Superior temporal gyrus (tissue), 1 donor: ENCODE measurements at regions not wholly inside any gene's neighbourhood (a gene's known extent, or its start where the extent isn't known, plus 50 kb on each side); places are given as distances from the start of the nearest gene placed in this dataset.
"Not testable (repeated sequence)": the region's sequence is repeated elsewhere in the genome, so short reads cannot be mapped to it uniquely, and the experiment has no call there.

Experiments used
- DNase-seq: peaks from one replicate; pipeline ENCODE4 v3.0.0-alpha.2; 2016; ENCODE audit errors: extremely low spot score

- no peak for DNase-seq
These were observed 934.4 kb downstream of the HACE1 start for GRCh38 chr6:103925317-103925716.

- DNase-seq: no peak
These were observed 949.7 kb downstream of the HACE1 start for GRCh38 chr6:103910018-103910417.

GRCh38 chr6:103908898-103909297, 950.8 kb downstream of the HACE1 start:
- no peak for DNase-seq

DNA sequence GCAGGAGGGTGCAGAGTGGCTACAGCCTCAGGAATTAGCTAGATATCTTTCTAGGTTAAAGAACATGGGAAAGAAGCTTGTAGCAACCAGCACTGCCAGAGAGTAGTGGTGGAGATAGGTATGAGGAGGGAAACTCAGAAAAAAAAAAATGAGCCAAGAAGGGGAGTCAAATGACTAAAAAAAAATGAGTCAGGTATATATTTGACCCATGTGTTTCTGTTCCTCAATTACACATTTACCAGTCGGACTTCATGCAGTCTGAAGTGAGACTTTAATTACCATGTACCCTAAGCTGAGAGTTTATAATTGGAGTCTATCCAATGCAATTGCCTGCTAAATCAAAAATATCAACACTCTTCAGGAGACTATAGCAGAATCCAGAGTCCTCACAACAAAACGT, 964.6 kb downstream of the HACE1 start:
- DNase-seq: no peak

GRCh38 chr6:103893141-103893581, 966.6 kb downstream of the HACE1 start:
- DNase-seq: no peak

DNA sequence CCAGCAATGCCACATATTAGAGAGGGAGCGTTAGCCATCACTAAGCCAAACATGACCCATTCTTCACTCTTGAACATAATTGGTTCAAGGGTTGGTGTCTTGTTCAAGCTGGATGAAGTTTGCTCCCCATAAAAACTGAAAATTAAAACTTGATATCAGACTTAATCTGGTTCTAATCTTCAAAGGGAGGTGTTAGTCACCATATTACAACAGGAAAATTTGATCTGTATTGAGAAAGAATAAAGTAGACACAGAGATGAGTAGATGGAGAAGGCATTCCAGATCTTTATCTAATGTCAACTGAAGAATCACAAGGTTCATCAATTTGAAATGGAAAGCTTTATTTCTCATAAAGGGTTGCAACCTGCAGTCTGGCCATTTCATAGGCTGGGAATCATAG, 972.8 kb downstream of the HACE1 start:
- no peak for DNase-seq

DNA sequence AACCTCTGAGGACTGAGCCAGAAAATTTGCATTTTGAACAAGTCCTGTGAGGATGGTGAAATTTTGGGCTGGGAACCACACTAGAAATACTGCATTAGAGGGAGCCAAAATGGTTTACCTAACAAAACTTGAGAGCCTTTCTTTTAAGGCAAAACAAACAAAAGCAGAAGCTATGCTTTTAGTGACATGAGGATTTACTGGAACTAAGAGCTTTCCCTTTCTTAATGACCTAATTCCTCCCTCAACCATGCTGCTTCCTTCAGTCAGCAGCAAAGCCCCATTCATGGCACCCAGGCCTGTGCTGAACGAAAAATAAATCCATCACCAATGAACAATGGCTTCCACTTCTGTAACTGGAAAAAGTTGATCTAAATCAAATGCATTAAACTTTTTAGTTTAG, 974.3 kb downstream of the HACE1 start:
- DNase-seq: no peak

DNA sequence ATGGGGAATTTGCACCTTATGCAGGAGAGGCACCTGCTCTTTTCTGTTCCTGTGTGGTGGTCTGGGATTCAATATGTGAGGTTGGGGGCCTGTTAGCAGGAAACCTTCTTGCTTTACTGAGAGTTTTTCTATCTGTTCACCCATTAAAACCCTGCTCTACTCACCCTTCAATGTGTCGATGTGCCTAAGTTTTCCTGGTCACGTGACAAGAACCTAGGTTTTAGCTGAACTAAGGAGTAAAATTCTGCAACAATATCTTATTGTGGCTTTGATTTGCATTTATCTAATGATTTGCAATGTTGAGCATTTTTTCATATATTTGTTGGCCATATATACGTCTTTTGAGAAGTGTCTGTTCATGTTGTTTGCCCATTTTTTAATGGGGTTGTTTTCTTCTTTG, 979.9 kb downstream of the HACE1 start:
- DNase-seq: no peak

- DNase-seq: no peak
These were observed 984.5 kb downstream of the HACE1 start for GRCh38 chr6:103875221-103875620.

DNA sequence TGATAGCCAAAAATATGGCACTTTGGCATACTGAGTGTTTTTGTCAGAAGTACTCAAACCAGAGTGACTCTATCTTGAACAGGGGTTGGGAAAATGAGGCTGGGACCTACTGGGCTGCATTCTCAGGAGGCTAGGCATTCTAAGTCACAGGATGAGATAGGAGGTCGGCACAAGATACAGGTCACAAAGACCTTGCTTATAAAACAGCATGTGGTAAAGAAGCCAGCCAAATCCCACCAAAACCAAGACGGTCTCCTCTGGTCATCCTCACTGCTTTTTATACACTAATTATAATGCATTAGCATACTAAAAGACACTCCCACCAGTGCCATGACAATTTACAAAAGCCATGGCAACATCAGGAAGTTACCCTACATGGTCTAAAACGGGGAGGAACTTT, 985.1 kb downstream of the HACE1 start:
- DNase-seq: no peak

- DNase-seq: no peak
These were observed 987.0 kb downstream of the HACE1 start for GRCh38 chr6:103872678-103873077.

DNA sequence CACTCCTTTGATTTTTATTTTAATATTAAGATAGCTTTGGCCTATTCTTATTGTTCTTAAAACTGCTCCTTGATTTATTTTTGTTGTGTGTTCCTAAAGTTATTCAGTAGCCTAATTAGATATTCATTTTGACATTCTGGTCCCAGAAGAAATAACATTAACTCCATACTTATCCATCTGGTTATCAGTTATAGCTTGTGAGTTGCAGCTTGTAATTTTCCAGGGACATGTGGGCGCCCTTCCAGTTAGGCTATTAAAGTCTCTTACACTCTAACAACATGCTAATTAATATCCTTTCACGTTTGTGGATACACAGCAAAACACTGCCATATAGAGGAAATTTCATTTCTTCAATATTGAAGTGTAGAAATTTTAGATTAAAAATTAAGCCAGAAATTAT, 987.5 kb downstream of the HACE1 start:
- DNase-seq: no peak

GRCh38 chr6:103870970-103871369, 988.7 kb downstream of the HACE1 start:
- DNase-seq: no peak

DNA sequence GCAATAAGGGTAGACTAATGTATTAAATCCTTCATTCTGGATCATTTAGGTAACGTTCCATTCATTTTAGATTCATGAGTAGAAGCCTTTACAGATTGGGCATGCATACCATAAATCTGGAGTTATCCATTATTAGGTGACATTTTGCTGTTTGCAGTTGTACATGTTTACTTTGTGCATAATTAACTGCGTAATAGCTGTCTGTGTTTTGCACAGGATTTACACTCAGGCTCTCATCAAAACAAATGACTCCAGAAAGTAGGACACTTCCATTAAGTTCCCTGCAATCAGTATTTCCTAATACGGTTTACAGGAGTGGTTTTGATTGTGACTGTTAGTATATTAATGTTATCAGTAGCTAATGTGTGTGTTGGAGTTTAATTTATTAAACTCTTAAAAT, 997.4 kb downstream of the HACE1 start:
- no peak for DNase-seq

DNA sequence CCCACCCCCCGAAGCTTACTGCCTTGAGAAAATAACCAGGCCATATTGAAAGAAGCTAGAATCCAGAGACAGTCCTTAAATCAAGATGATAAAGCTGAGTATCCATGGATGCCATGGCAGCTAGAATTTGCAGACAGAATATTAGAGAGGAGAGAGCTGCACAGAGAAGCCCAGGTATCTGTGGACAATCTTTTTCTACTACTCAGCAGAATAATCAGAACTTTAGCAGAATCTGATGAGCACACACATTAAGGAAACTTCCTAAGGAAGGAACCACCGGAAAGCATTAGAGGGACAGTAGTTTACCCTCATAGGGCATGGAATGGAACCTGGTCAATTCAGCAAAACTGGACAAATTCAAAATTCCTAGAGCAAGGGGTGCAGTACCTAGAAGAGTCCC, 1001.7 kb downstream of the HACE1 start:
- DNase-seq: no peak

- no peak for DNase-seq
These were observed 1004.0 kb downstream of the HACE1 start for GRCh38 chr6:103855750-103856149.

DNA sequence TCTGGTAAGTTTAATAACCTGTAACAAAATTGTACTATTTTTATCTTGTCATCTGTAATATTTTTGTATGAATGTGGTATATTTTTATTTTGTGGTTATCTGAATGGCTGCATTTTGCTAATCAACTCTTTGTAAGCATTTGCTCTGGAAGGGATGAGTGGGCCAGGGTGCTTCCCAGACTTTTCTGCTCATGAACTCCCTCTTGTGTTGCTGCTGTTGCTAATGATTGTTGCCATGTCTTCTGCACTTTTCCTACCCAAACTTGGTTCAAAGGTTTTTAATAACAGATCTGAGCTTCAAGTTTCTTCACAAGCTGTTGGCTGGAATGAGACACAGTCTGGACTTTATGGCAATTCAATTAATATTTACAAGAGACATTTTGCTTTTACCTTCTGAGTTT, 1005.7 kb downstream of the HACE1 start:
- DNase-seq: no peak

GRCh38 chr6:103838457-103838856, 1021.3 kb downstream of the HACE1 start:
- no peak for DNase-seq

DNA sequence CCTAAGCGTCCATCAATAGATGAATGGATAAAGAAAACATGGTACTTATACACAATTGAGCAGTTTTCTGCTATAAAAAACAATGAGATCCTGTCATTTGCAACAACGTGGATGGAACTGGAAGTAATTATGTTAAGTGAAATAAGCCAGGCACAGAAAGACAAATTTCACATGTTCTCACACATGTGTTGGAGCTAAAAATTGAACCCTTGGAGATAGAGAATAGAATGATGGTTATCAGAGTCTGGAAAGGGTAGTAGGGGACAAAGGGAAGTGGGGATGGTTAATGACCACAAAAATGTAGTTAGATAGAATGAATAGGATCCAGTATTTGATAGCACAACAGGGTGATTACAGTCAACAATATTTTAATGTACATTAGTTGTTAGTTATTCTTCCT, 1033.5 kb downstream of the HACE1 start:
- no peak for DNase-seq

DNA sequence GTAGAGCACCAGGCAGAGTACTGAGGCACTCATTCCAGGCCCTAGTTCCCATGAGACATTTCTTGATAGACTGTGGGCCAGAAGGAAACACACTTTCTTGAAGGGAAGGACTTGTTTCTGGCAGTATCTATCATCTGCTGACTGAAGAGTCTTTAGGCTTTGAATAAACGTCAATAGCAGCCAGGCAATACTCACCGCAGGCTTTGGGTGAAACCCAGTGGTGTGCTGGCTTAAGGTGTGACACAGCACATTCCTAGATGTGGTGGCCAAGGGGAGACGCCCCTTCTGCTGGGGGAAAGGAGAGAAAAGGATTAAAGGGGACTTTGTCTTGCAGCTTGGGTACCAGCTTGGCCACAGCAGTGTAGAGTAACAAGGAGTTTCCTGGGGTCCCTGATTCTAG, 1039.6 kb downstream of the HACE1 start:
- no peak for DNase-seq

DNA sequence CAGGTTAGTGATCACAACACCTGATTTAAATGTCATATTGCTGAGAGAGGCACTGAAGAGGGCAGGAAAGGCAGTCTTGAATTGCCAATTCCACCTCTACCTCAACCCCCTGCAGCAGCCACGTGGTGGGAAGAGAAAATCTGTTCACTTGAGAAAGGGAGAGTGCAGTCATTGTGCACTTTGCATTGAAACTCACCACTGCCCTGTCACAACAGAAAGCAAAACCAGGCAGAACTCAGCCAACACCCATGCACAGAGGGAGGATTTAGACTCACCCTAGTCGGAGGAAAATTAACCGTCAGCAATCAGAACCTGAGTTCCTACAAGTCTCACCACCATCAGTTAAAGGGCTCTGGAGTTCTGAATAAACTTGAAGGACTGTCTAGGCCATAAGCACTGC, 1040.2 kb downstream of the HACE1 start:
- no peak for DNase-seq

- DNase-seq: no peak
These were observed 1046.7 kb downstream of the HACE1 start for GRCh38 chr6:103812970-103813369.

GRCh38 chr6:103801901-103802479, 1057.7 kb downstream of the HACE1 start:
- DNase-seq: not testable (repeated sequence)

GRCh38 chr6:103799971-103800670, 1059.6 kb downstream of the HACE1 start:
- no peak for DNase-seq
